HEK293T (cell line): ENCODE measurements at regions not wholly inside any gene's neighbourhood (a gene's known extent, or its start where the extent isn't known, plus 50 kb on each side); places are given as distances from the start of the nearest gene placed in this dataset.

Experiments used
- BHLHE40 ChIP-seq: fragments of 450-650 bp; IDR thresholded peaks from 2 replicates; pipeline ENCODE4 v1.6.1; 2016; ENCODE audit warnings: mild to moderate bottlenecking, moderate library complexity, borderline replicate concordance
- FOXA1 ChIP-seq: fragments of 450-650 bp; IDR thresholded peaks from 2 replicates; pipeline ENCODE4 v1.6.1; 2016; ENCODE audit warnings: mild to moderate bottlenecking
- FOXK2 ChIP-seq: fragments of 450-650 bp; IDR thresholded peaks from 2 replicates; pipeline ENCODE4 v1.6.1; 2016; ENCODE audit warnings: mild to moderate bottlenecking
- LEF1 ChIP-seq: fragments of 450-650 bp; IDR thresholded peaks from 2 replicates; pipeline ENCODE4 v1.6.1; 2017; ENCODE audit warnings: mild to moderate bottlenecking, borderline replicate concordance
- SP1 ChIP-seq: fragments of 450-650 bp; IDR thresholded peaks from 2 replicates; pipeline ENCODE4 v1.6.1; 2017
- SUZ12 ChIP-seq: fragments of 450-650 bp; IDR thresholded peaks from 2 replicates; pipeline ENCODE4 v1.6.1; 2016; ENCODE audit warnings: mild to moderate bottlenecking
- TARDBP ChIP-seq: fragments of 450-650 bp; IDR thresholded peaks from 2 replicates; pipeline ENCODE4 v1.6.1; 2016
- ZNF384 ChIP-seq: fragments of 450-650 bp; IDR thresholded peaks from 2 replicates; pipeline ENCODE4 v1.6.1; 2016
- TF ChIP-seq, protein P1 (sequence below): fragments of 450-650 bp; IDR thresholded peaks from 2 replicates; pipeline ENCODE4 v1.6.1; 2016

DNA sequence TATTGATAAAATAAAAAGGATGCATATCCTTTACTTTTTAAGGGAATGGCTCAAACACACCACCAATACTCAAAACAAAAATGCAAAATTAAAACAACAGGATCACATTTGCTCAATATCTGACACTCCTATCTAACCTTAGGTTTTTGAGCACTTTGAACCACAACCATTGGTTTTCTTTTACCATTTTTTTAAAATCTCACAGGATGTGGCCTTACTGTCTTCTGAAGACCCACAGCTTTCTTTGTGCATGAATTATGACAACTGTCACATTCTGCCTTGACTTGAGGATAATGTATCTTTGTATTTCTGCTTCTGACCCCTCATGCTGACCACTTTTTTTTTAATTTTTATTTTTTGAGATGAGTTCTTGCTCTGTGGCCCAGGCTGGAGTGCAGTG, 461.1 kb upstream of the NRP1 start:
- no peak for TF ChIP-seq BHLHE40
- no peak for TF ChIP-seq SP1
- no peak for TF ChIP-seq FOXA1
- no peak for TF ChIP-seq TARDBP
- TF ChIP-seq SUZ12 = no peak
- TF ChIP-seq, protein P1, sequence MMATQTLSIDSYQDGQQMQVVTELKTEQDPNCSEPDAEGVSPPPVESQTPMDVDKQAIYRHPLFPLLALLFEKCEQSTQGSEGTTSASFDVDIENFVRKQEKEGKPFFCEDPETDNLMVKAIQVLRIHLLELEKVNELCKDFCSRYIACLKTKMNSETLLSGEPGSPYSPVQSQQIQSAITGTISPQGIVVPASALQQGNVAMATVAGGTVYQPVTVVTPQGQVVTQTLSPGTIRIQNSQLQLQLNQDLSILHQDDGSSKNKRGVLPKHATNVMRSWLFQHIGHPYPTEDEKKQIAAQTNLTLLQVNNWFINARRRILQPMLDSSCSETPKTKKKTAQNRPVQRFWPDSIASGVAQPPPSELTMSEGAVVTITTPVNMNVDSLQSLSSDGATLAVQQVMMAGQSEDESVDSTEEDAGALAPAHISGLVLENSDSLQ = no peak
- no peak for TF ChIP-seq LEF1
- TF ChIP-seq FOXK2 = no peak
- TF ChIP-seq ZNF384 = no peak
